Spleen (tissue), 7 donors: ENCODE measurements at regions not wholly inside any gene's neighbourhood (a gene's known extent, or its start where the extent isn't known, plus 50 kb on each side); places are given as distances from the start of the nearest gene placed in this dataset.

Experiments
- CTCF ChIP-seq, 11 experiments: fragments of 200-600 bp in 7 of 11; fragments of 450-650 bp in 4 of 11; sonication (generic) in 4 of 11; IDR thresholded peaks in 8 of 11; conservative IDR thresholded peaks in 3 of 11; 1 replicate in 7 of 11; 2 replicates in 4 of 11; pipeline versions ENCODE4 v1.4.0 to v1.8.0; 2016 to 2021; ENCODE audit warnings: antibody characterized with exemption in 11 of 11, inconsistent platforms in 4 of 11, mild to moderate bottlenecking in 1 of 11
- POLR2AphosphoS5 ChIP-seq, 3 donors: sonication (generic); formaldehyde crosslinking; IDR thresholded peaks; one replicate each; pipeline ENCODE4 v1.5.1; 2017; ENCODE audit warnings: antibody characterized with exemption in 3 of 3
- donor health status: DM: no; HTN: no; CAD: no; lungs with moderate emphysema.
- donor health status: DM: no; HTN: no; CAD: no.
- donor health status: DM: no; HTN: no; CAD: no.

- TF ChIP-seq CTCF (IDR thresholded peaks at IDR 0.05 in 8 of 11, conservative IDR thresholded peaks at IDR 0.05 in 3 of 11) (no peak), POLR2AphosphoS5 (IDR thresholded peaks at IDR 0.05) (no peak)
Observed at GRCh38 chr2:65700004-65700651, 267.7 kb upstream of the SPRED2 start.
